ENCODE measurements at regions not wholly inside any gene's neighbourhood (a gene's known extent, or its start where the extent isn't known, plus 50 kb on each side); places are given as distances from the start of the nearest gene placed in this dataset.

GRCh38 chr2:22810602-22811001 is 574.4 kb upstream of the KLHL29 start:
- H3K27ac ChIP-seq (ENCODE audit: low read depth, low read length, severe bottlenecking): no peak overlapping the region
- peaks cover 15% of the 10 kb centered on the region for H3K9me3 ChIP-seq (ENCODE audit: control insufficient read depth, low read length)
- no peaks in the 10 kb centered on the region for H3K36me3 ChIP-seq (ENCODE audit: control insufficient read depth, insufficient read depth, low read length)
- no peak overlapping the region for H3K4me3 ChIP-seq (ENCODE audit: extremely low read depth, insufficient read depth, low read length, poor library complexity, severe bottlenecking)
- no peaks in the 10 kb centered on the region for H3K4me1 ChIP-seq (ENCODE audit: control insufficient read depth, insufficient read depth, low read length, poor library complexity, severe bottlenecking)
- no CpG with 5 or more reads among the region's 2 CpGs for WGBS, 2 experiments (ENCODE audit: insufficient coverage in 2 of 2)

DNA sequence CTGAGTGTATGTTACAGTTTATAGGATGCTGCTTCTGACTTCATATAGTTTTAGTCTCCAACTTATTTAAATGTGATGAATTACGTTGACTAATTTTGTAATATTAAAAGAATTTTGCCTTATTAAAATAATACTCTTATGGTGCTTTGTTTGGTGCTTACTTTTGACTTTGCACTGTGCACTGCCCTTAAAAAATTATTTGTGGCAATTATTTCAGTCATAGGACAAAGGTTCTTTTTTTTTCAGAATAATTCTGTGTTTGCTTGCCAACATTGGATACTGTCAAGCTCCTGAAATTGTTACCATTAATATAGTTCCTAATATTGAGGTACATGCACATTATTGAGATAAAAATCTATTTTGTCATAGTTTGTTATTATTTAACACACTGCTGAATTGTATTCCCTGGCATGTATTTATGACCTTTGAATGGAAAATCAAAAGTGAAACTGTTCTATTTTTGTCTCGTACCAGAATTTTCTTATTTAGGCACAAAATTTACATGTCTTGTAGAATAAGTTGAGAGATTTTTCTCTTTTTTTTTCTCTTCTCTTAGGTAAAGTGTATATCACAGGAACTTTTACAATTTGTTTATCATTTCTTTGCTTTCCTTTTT is 572.8 kb upstream of the KLHL29 start:
- no peak overlapping the region for H3K27ac ChIP-seq (ENCODE audit: low read depth, low read length, severe bottlenecking)
- peaks cover 3% of the 10 kb centered on the region for H3K9me3 ChIP-seq (ENCODE audit: control insufficient read depth, low read length)
- H3K4me1 ChIP-seq (ENCODE audit: control insufficient read depth, insufficient read depth, low read length, poor library complexity, severe bottlenecking): peaks cover 6% of the 10 kb centered on the region
- H3K36me3 ChIP-seq (ENCODE audit: control insufficient read depth, insufficient read depth, low read length): no peaks in the 10 kb centered on the region
- WGBS, 2 experiments (ENCODE audit: insufficient coverage in 2 of 2): no CpG with 5 or more reads among the region's 2 CpGs
- no peak overlapping the region for H3K4me3 ChIP-seq (ENCODE audit: extremely low read depth, insufficient read depth, low read length, poor library complexity, severe bottlenecking)

GRCh38 chr2:22817197-22817596 is 567.8 kb upstream of the KLHL29 start:
- WGBS, 2 experiments (ENCODE audit: insufficient coverage in 2 of 2): 63 to 64% methylated on average over 4 of the region's 4 CpGs
- H3K27ac ChIP-seq (ENCODE audit: low read depth, low read length, severe bottlenecking): no peak overlapping the region
- H3K4me1 ChIP-seq (ENCODE audit: control insufficient read depth, insufficient read depth, low read length, poor library complexity, severe bottlenecking): peaks cover 12% of the 10 kb centered on the region
- H3K36me3 ChIP-seq (ENCODE audit: control insufficient read depth, insufficient read depth, low read length): no peaks in the 10 kb centered on the region
- no peak overlapping the region for H3K4me3 ChIP-seq (ENCODE audit: extremely low read depth, insufficient read depth, low read length, poor library complexity, severe bottlenecking)
- H3K9me3 ChIP-seq (ENCODE audit: control insufficient read depth, low read length): no peaks in the 10 kb centered on the region

DNA sequence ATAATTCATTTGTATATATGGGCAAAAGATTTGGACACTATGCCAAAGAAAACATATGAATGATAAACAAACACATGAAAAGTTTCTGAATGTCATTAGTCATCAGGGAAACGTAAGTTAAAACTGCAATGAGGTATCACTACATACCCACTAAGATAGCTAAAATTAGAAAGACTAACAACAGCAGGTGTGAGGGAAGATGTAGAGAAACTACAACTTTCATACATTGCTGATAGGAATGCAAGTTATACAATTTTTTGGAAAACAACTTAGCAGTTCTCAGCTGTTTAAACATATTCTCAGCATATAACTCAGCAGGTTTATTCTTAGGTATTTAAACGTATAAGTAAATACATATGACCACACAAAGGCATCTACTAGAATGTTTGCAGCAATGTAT is 563.5 kb upstream of the KLHL29 start:
- Histone ChIP-seq H3K4me1 (ENCODE audit: control insufficient read depth, insufficient read depth, low read length, poor library complexity, severe bottlenecking) (peaks cover 12% of the 10 kb centered on the region), H3K36me3 (ENCODE audit: control insufficient read depth, insufficient read depth, low read length) (no peaks in the 10 kb centered on the region), H3K27ac (ENCODE audit: low read depth, low read length, severe bottlenecking) (no peak overlapping the region), H3K9me3 (ENCODE audit: control insufficient read depth, low read length) (no peaks in the 10 kb centered on the region), H3K4me3 (ENCODE audit: extremely low read depth, insufficient read depth, low read length, poor library complexity, severe bottlenecking) (no peak overlapping the region)
- WGBS, 2 experiments (ENCODE audit: insufficient coverage in 2 of 2): no CpG with 5 or more reads among the region's 2 CpGs

GRCh38 chr2:22822835-22823234 is 562.1 kb upstream of the KLHL29 start:
- Histone ChIP-seq H3K4me3 (ENCODE audit: extremely low read depth, insufficient read depth, low read length, poor library complexity, severe bottlenecking) (no peak overlapping the region), H3K36me3 (ENCODE audit: control insufficient read depth, insufficient read depth, low read length) (no peaks in the 10 kb centered on the region), H3K4me1 (ENCODE audit: control insufficient read depth, insufficient read depth, low read length, poor library complexity, severe bottlenecking) (no peaks in the 10 kb centered on the region), H3K9me3 (ENCODE audit: control insufficient read depth, low read length) (no peaks in the 10 kb centered on the region), H3K27ac (ENCODE audit: low read depth, low read length, severe bottlenecking) (no peak overlapping the region)
- WGBS, 2 experiments (ENCODE audit: insufficient coverage in 2 of 2): no CpG with 5 or more reads among the region's 1 CpG

DNA sequence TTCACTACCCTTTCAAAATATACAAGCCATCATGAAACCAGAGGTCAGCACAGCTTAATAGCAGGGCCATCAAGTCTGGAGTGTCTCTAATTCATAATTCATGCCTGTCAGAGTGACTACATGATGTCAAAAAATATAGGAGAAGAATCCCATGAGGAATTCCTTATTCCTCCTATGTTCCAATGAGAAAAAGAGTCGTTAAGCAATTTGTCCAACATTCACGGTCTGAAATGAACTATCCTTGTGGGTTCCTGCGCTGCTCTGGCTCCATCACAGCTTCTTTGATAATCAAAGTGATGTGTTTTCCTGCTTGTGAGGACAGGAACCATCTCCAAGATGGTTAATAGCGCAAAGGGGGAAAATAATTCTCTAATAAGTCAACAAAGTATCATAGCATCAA is 560.4 kb upstream of the KLHL29 start:
- 83% methylated on average over 1 of the region's 4 CpGs; no CpG with 5 or more reads in 1 of the 2 experiments for WGBS, 2 experiments (ENCODE audit: insufficient coverage in 2 of 2)
- no peaks in the 10 kb centered on the region for H3K9me3 ChIP-seq (ENCODE audit: control insufficient read depth, low read length)
- no peak overlapping the region for H3K27ac ChIP-seq (ENCODE audit: low read depth, low read length, severe bottlenecking)
- no peak overlapping the region for H3K4me3 ChIP-seq (ENCODE audit: extremely low read depth, insufficient read depth, low read length, poor library complexity, severe bottlenecking)
- no peaks in the 10 kb centered on the region for H3K4me1 ChIP-seq (ENCODE audit: control insufficient read depth, insufficient read depth, low read length, poor library complexity, severe bottlenecking)
- no peaks in the 10 kb centered on the region for H3K36me3 ChIP-seq (ENCODE audit: control insufficient read depth, insufficient read depth, low read length)

DNA sequence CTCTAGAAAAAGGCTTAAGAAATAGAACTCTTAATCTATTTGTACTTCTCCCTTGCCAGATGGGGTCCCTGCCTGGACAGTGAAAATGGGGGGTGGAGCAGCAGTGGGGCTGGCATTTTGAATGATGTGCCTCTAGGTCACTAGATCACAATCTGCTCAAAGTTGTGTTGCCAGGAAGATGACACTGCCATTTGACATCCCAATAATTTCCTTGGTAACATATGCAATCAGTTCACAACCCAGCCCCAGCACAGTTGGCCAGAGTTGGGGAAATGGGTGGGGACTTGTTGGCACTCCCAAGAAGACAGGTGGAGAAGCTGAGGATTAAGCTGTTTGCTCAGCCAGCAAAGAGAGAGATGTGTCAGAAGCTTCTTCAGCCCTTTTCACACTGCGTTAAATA is 558.3 kb upstream of the KLHL29 start:
- H3K4me1 ChIP-seq (ENCODE audit: control insufficient read depth, insufficient read depth, low read length, poor library complexity, severe bottlenecking): no peaks in the 10 kb centered on the region
- no peak overlapping the region for H3K27ac ChIP-seq (ENCODE audit: low read depth, low read length, severe bottlenecking)
- no peaks in the 10 kb centered on the region for H3K9me3 ChIP-seq (ENCODE audit: control insufficient read depth, low read length)
- H3K4me3 ChIP-seq (ENCODE audit: extremely low read depth, insufficient read depth, low read length, poor library complexity, severe bottlenecking): no peak overlapping the region
- no CpG with 5 or more reads among the region's 1 CpG for WGBS, 2 experiments (ENCODE audit: insufficient coverage in 2 of 2)
- H3K36me3 ChIP-seq (ENCODE audit: control insufficient read depth, insufficient read depth, low read length): no peaks in the 10 kb centered on the region

DNA sequence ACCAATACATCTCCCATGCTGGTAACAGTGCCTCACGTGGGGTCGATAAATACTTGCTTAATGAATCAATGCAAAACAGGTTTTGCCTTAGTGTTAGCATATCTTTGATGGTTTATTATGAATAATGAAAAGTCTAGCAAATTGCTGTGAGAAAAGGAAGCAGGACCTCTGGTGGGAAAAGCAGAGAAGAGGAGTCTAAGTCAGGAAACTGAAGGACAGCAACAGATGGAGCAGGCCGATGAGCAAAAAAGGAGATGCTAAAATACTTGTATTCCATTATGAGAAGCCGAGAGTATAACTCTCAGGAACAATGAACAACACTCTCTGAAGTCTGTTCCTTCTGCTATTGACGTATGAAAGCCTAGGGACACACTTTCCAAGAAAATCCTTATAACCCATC is 555.2 kb upstream of the KLHL29 start:
- H3K4me1 ChIP-seq (ENCODE audit: control insufficient read depth, insufficient read depth, low read length, poor library complexity, severe bottlenecking): no peaks in the 10 kb centered on the region
- no peak overlapping the region for H3K4me3 ChIP-seq (ENCODE audit: extremely low read depth, insufficient read depth, low read length, poor library complexity, severe bottlenecking)
- H3K36me3 ChIP-seq (ENCODE audit: control insufficient read depth, insufficient read depth, low read length): no peaks in the 10 kb centered on the region
- no peak overlapping the region for H3K27ac ChIP-seq (ENCODE audit: low read depth, low read length, severe bottlenecking)
- no peaks in the 10 kb centered on the region for H3K9me3 ChIP-seq (ENCODE audit: control insufficient read depth, low read length)
- 94 to 100% methylated on average over 3 to 4 of the region's 5 CpGs for WGBS, 2 experiments (ENCODE audit: insufficient coverage in 2 of 2)

- H3K9me3 ChIP-seq (ENCODE audit: control insufficient read depth, low read length): no peaks in the 10 kb centered on the region
- H3K27ac ChIP-seq (ENCODE audit: low read depth, low read length, severe bottlenecking): no peak overlapping the region
- WGBS, 2 experiments (ENCODE audit: insufficient coverage in 2 of 2): 100% methylated on average over 2 of the region's 2 CpGs
Measured at GRCh38 chr2:22832196-22832595, 552.8 kb upstream of the KLHL29 start.

GRCh38 chr2:22838461-22838860 is 546.5 kb upstream of the KLHL29 start:
- H3K4me1 ChIP-seq (ENCODE audit: control insufficient read depth, insufficient read depth, low read length, poor library complexity, severe bottlenecking): no peaks in the 10 kb centered on the region
- H3K36me3 ChIP-seq (ENCODE audit: control insufficient read depth, insufficient read depth, low read length): no peaks in the 10 kb centered on the region
- H3K4me3 ChIP-seq (ENCODE audit: extremely low read depth, insufficient read depth, low read length, poor library complexity, severe bottlenecking): no peak overlapping the region
- H3K9me3 ChIP-seq (ENCODE audit: control insufficient read depth, low read length): no peaks in the 10 kb centered on the region
- H3K27ac ChIP-seq (ENCODE audit: low read depth, low read length, severe bottlenecking): no peak overlapping the region

More at GRCh38 chr2:22832196-22832595, 552.8 kb upstream of the KLHL29 start:
- Histone ChIP-seq H3K4me3 (ENCODE audit: extremely low read depth, insufficient read depth, low read length, poor library complexity, severe bottlenecking) (no peak overlapping the region), H3K4me1 (ENCODE audit: control insufficient read depth, insufficient read depth, low read length, poor library complexity, severe bottlenecking) (no peaks in the 10 kb centered on the region), H3K36me3 (ENCODE audit: control insufficient read depth, insufficient read depth, low read length) (no peaks in the 10 kb centered on the region)

GRCh38 chr2:22842205-22842869 is 542.6 kb upstream of the KLHL29 start:
- WGBS, 2 experiments (ENCODE audit: insufficient coverage in 2 of 2): 80 to 88% methylated on average over 1 of the region's 5 CpGs
- no peak overlapping the region for H3K27ac ChIP-seq (ENCODE audit: low read depth, low read length, severe bottlenecking)
- H3K4me1 ChIP-seq (ENCODE audit: control insufficient read depth, insufficient read depth, low read length, poor library complexity, severe bottlenecking): no peaks in the 10 kb centered on the region
- H3K36me3 ChIP-seq (ENCODE audit: control insufficient read depth, insufficient read depth, low read length): no peaks in the 10 kb centered on the region
- H3K9me3 ChIP-seq (ENCODE audit: control insufficient read depth, low read length): no peaks in the 10 kb centered on the region
- H3K4me3 ChIP-seq (ENCODE audit: extremely low read depth, insufficient read depth, low read length, poor library complexity, severe bottlenecking): no peak overlapping the region
